Lung (tissue), 11 donors: ENCODE measurements at regions not wholly inside any gene's neighbourhood (a gene's known extent, or its start where the extent isn't known, plus 50 kb on each side); places are given as distances from the start of the nearest gene placed in this dataset.

ENCODE experiments used
- ATAC-seq: fragments of 200-7000 bp; cut with Tn5 transposase; one replicate; pipeline ENCODE4 v1.9.1; 2020; ENCODE audit warnings: moderate number of reproducible peaks; ENCODE audit not compliant: insufficient read depth, low FRiP score
- DNase-seq, 3 donors: peaks; one replicate each; pipeline ENCODE4 v3.0.0-alpha.2; 2013 to 2017
- H3K27ac ChIP-seq, 2 donors: one replicate each; pipeline ENCODE4 v1.5.1; 2013; ENCODE audit warnings: mild to moderate bottlenecking in 2 of 2, moderate library complexity in 2 of 2, control low read depth in 1 of 2, inconsistent platforms in 1 of 2, low read depth in 1 of 2, low read length in 1 of 2
- H3K27me3 ChIP-seq, 3 donors: one replicate each; pipeline ENCODE4 v1.5.1; 2013; ENCODE audit warnings: low read length in 2 of 3; ENCODE audit not compliant: control insufficient read depth in 3 of 3, insufficient read depth in 3 of 3
- H3K36me3 ChIP-seq, 4 donors: one replicate each; pipeline ENCODE4 v1.5.1; 2013; ENCODE audit warnings: low read length in 4 of 4, mild to moderate bottlenecking in 1 of 4, moderate library complexity in 1 of 4; ENCODE audit not compliant: control insufficient read depth in 4 of 4, insufficient read depth in 4 of 4
- H3K4me1 ChIP-seq, 5 donors: one replicate each; pipeline ENCODE4 v1.5.1; 2013; ENCODE audit warnings: low read length in 5 of 5, mild to moderate bottlenecking in 2 of 5, moderate library complexity in 1 of 5; ENCODE audit not compliant: control insufficient read depth in 5 of 5, insufficient read depth in 5 of 5
- H3K4me3 ChIP-seq: one replicate; pipeline ENCODE4 v1.5.1; 2013; ENCODE audit warnings: mild to moderate bottlenecking, control low read depth, moderate library complexity
- H3K9ac ChIP-seq, 2 donors: one replicate each; pipeline ENCODE4 v1.5.1; 2013; ENCODE audit warnings: low read length in 2 of 2, control low read depth in 1 of 2; ENCODE audit not compliant: insufficient read depth in 1 of 2
- H3K9me3 ChIP-seq, 4 donors: one replicate each; pipeline ENCODE4 v1.5.1; 2013; ENCODE audit warnings: low read length in 3 of 4, mild to moderate bottlenecking in 1 of 4, moderate library complexity in 1 of 4; ENCODE audit not compliant: control insufficient read depth in 4 of 4, insufficient read depth in 3 of 4
- WGBS, 2 donors: extraction: QIAGEN DNeasy Blood & Tissue Kit; methylation state at CpG; one replicate each; pipeline ENCODE4 v1.1.7; 2013; 5-methylcytosine and 5-hydroxymethylcytosine counted together
- TF ChIP-seq, protein P1 (sequence below): IDR thresholded peaks from 2 replicates; pipeline ENCODE4 v1.5.1; 2012; ENCODE audit warnings: mild to moderate bottlenecking; ENCODE audit errors: control extremely low read depth, extremely low read depth
- donor health status: control.
- donor health status: control.
- donor health status: Bipolar disorder and iron deficiency.
- donor health status: healthy.
- donor health status: DM: yes; HTN: yes; CAD: no.

DNA sequence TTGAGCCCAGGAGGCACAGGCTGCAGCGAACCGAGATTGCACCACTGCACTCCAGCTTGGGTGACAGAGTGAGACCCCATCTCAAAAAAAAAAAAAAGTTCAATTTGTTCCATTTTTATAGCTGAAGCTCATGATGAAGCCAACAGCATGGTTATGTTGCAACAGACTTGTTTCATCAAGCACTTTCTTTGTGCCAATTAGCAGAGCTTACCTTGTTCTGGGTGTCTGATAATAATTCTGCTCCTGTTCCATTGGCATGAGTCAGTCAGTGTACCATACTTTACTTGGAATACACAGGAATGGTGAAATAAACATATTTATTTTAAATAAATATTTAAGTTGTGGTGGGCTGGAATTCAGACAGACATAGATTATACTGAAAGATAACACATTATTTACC, 100.8 kb upstream of the DAAM1 start:
- ATAC-seq: no peak
- H3K27me3 ChIP-seq: no peaks in the 10 kb centered on the region

GRCh38 chr14:59090572-59090971, 97.9 kb upstream of the DAAM1 start:
- Histone ChIP-seq H3K27me3 (no peaks in the 10 kb centered on the region), H3K4me3 (no peak overlapping the region), H3K9ac (no peak overlapping the region), H3K27ac (no peak overlapping the region), H3K4me1 (peaks cover 0 to 28% (median 0%) of the 10 kb centered on the region in 5 donors), H3K9me3 (no peaks in the 10 kb centered on the region), H3K36me3 (no peaks in the 10 kb centered on the region)
- TF ChIP-seq, protein P1, sequence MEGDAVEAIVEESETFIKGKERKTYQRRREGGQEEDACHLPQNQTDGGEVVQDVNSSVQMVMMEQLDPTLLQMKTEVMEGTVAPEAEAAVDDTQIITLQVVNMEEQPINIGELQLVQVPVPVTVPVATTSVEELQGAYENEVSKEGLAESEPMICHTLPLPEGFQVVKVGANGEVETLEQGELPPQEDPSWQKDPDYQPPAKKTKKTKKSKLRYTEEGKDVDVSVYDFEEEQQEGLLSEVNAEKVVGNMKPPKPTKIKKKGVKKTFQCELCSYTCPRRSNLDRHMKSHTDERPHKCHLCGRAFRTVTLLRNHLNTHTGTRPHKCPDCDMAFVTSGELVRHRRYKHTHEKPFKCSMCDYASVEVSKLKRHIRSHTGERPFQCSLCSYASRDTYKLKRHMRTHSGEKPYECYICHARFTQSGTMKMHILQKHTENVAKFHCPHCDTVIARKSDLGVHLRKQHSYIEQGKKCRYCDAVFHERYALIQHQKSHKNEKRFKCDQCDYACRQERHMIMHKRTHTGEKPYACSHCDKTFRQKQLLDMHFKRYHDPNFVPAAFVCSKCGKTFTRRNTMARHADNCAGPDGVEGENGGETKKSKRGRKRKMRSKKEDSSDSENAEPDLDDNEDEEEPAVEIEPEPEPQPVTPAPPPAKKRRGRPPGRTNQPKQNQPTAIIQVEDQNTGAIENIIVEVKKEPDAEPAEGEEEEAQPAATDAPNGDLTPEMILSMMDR: no peak
- ATAC-seq (no peak), DNase-seq (no peak)
- WGBS, 2 donors: 84 to 89% methylated on average over 4 of the region's 4 CpGs

More for the DNA sequence above, 100.8 kb upstream of the DAAM1 start:
- 92 to 94% methylated on average over 2 of the region's 2 CpGs for WGBS, 2 donors
- H3K4me1 ChIP-seq: peaks cover 0 to 28% (median 0%) of the 10 kb centered on the region in 5 donors
- no peak for DNase-seq
- TF ChIP-seq, protein P1: no peak
- H3K9ac ChIP-seq: no peak overlapping the region
- no peaks in the 10 kb centered on the region for H3K9me3 ChIP-seq
- no peak overlapping the region for H3K4me3 ChIP-seq
- no peaks in the 10 kb centered on the region for H3K36me3 ChIP-seq
- H3K27ac ChIP-seq: no peak overlapping the region

DNA sequence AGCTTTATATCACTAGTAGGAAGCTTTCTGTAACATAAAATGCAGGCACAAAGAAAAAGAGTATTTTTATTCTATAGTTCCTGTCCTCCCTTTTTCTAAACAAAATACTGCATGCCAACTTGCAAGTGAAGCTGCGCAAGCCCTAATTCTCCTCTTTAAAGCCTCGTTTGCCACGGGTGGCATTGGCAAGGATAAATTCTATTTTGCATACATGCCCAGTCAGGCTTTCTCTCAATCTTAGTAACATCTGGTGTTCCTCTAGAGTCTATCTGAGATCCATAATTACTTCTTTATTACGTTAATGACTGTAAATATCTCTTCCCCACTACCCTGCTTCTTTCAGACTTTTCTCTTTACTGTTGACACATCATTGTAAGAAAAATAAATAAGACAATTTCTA, 97.1 kb upstream of the DAAM1 start:
- 79 to 86% methylated on average over 4 of the region's 4 CpGs for WGBS, 2 donors

More for the DNA sequence above, 97.1 kb upstream of the DAAM1 start:
- Histone ChIP-seq H3K27me3 (no peaks in the 10 kb centered on the region), H3K9me3 (no peaks in the 10 kb centered on the region), H3K4me1 (peaks cover 0 to 22% (median 0%) of the 10 kb centered on the region in 5 donors), H3K27ac (no peak overlapping the region), H3K36me3 (no peaks in the 10 kb centered on the region), H3K9ac (no peak overlapping the region), H3K4me3 (no peak overlapping the region)
- DNase-seq: peak in 1 of 3 donors; percentile 11
- ATAC-seq: no peak
- TF ChIP-seq, protein P1: no peak
